Left lung (tissue), 4 donors: ENCODE measurements at regions not wholly inside any gene's neighbourhood (a gene's known extent, or its start where the extent isn't known, plus 50 kb on each side); places are given as distances from the start of the nearest gene placed in this dataset.

Experiments used
- ATAC-seq: fragments of 200-7000 bp; cut with Tn5 transposase; one replicate; pipeline ENCODE4 v1.9.1; 2020; ENCODE audit warnings: moderate library complexity
- DNase-seq, 4 donors: peaks; one replicate each; pipeline ENCODE4 v3.0.0-alpha.2; 2013 to 2020
- H3K27ac ChIP-seq, 2 donors: fragments of 200-600 bp; sonication (generic) in 1 of 2; one replicate each; pipeline versions ENCODE4 v1.5.0 to v1.8.0; 2020 to 2021
- H3K27me3 ChIP-seq, 2 donors: fragments of 200-600 bp; sonication (generic) in 1 of 2; one replicate each; pipeline versions ENCODE4 v1.5.0 to v1.8.0; 2020 to 2021
- H3K36me3 ChIP-seq, 2 donors: fragments of 200-600 bp; sonication (generic) in 1 of 2; one replicate each; pipeline versions ENCODE4 v1.5.0 to v1.8.0; 2020 to 2021
- H3K4me1 ChIP-seq, 2 donors: fragments of 200-600 bp; one replicate each; pipeline ENCODE4 v1.8.0; 2021
- H3K4me3 ChIP-seq, 2 donors: fragments of 200-600 bp; sonication (generic) in 1 of 2; one replicate each; pipeline versions ENCODE4 v1.5.0 to v1.8.0; 2020 to 2021; ENCODE audit warnings: mild to moderate bottlenecking in 1 of 2
- H3K9me3 ChIP-seq, 2 donors: fragments of 200-600 bp; sonication (generic) in 1 of 2; one replicate each; pipeline versions ENCODE4 v1.5.0 to v1.8.0; 2020 to 2021
- CTCF ChIP-seq, 2 donors: fragments of 200-600 bp; sonication (generic) in 1 of 2; IDR thresholded peaks; one replicate each; pipeline versions ENCODE4 v1.5.0 to v1.8.0; 2021; ENCODE audit warnings: antibody characterized with exemption in 2 of 2
- intact Hi-C, 2 donors: fragments of 100-400 bp; cut with DNase I; formaldehyde crosslinking; loops; one replicate each; pipeline versions ENCODE4 v1.11.2 to v1.14.2; 2022
- donor health status: DM: no; HTN: yes; CAD: no.
- donor health status: DM: no; HTN: no; CAD: no.

- TF ChIP-seq CTCF (IDR thresholded peaks at IDR 0.05), result no peak
- ATAC-seq (no peak), DNase-seq (no peak)
- Histone ChIP-seq H3K4me3 (no peak overlapping the region), H3K9me3 (no peaks in the 10 kb centered on the region), H3K27me3 (no peaks in the 10 kb centered on the region), H3K4me1 (no peaks in the 10 kb centered on the region), H3K27ac (no peak overlapping the region), H3K36me3 (no peaks in the 10 kb centered on the region)
- intact Hi-C loops, result no loop called here
Measured at GRCh38 chr1:198101716-198102453, 54.9 kb upstream of the NEK7 start.

- no peak for TF ChIP-seq CTCF (IDR thresholded peaks at IDR 0.05)
- no peak overlapping the region for H3K27ac ChIP-seq
- ATAC-seq (no peak), DNase-seq (no peak)
- H3K36me3 ChIP-seq, result no peaks in the 10 kb centered on the region
- H3K4me3 ChIP-seq, result no peak overlapping the region
- no peaks in the 10 kb centered on the region for H3K4me1 ChIP-seq
- H3K9me3 ChIP-seq, result no peaks in the 10 kb centered on the region
- intact Hi-C loops, result no loop called here
- no peaks in the 10 kb centered on the region for H3K27me3 ChIP-seq
Measured at GRCh38 chr1:198102454-198102827, 54.4 kb upstream of the NEK7 start.

- ATAC-seq (no peak), DNase-seq (no peak)
- Histone ChIP-seq H3K27ac (no peak overlapping the region), H3K4me1 (no peaks in the 10 kb centered on the region), H3K9me3 (no peaks in the 10 kb centered on the region), H3K36me3 (no peaks in the 10 kb centered on the region), H3K27me3 (no peaks in the 10 kb centered on the region), H3K4me3 (no peak overlapping the region)
- TF ChIP-seq CTCF (IDR thresholded peaks at IDR 0.05), result no peak
- intact Hi-C loops, result no loop called here
Measured at GRCh38 chr1:198105185-198105584, 51.6 kb upstream of the NEK7 start.

- DNase-seq (no peak), ATAC-seq (no peak)
- H3K4me1 ChIP-seq, result no peaks in the 10 kb centered on the region
- no peak for TF ChIP-seq CTCF (IDR thresholded peaks at IDR 0.05)
- no peaks in the 10 kb centered on the region for H3K27me3 ChIP-seq
- H3K27ac ChIP-seq, result no peak overlapping the region
- intact Hi-C loops, result no loop called here
- no peak overlapping the region for H3K4me3 ChIP-seq
- H3K36me3 ChIP-seq, result no peaks in the 10 kb centered on the region
- no peaks in the 10 kb centered on the region for H3K9me3 ChIP-seq
Measured at GRCh38 chr1:198106011-198106410, 50.8 kb upstream of the NEK7 start.
